ENCODE measurements at regions not wholly inside any gene's neighbourhood (a gene's known extent, or its start where the extent isn't known, plus 50 kb on each side); places are given as distances from the start of the nearest gene placed in this dataset.

GRCh38 chr5:54834121-54834842 lies 151.1 kb downstream of the ESM1 start:
- no peak for DNase-seq (ENCODE audit: low read depth)
- no peak for TF ChIP-seq CTCF (IDR thresholded peaks at IDR 0.05; ENCODE audit: insufficient read depth, low read depth, low read length)
- H3K4me3 ChIP-seq (ENCODE audit: low read depth, low read length): no peak overlapping the region

- no peak for DNase-seq (ENCODE audit: low read depth)
- no peak overlapping the region for H3K4me3 ChIP-seq (ENCODE audit: low read depth, low read length)
- no peak for TF ChIP-seq CTCF (IDR thresholded peaks at IDR 0.05; ENCODE audit: insufficient read depth, low read depth, low read length)
Measured at GRCh38 chr5:54833590-54833989, 151.8 kb downstream of the ESM1 start.

GRCh38 chr5:54832858-54833257 lies 152.5 kb downstream of the ESM1 start:
- TF ChIP-seq CTCF (IDR thresholded peaks at IDR 0.05; ENCODE audit: insufficient read depth, low read depth, low read length): no peak
- DNase-seq (ENCODE audit: low read depth): peak; percentile 59
- no peak overlapping the region for H3K4me3 ChIP-seq (ENCODE audit: low read depth, low read length)

GRCh38 chr5:54832045-54832444 lies 153.3 kb downstream of the ESM1 start:
- H3K4me3 ChIP-seq (ENCODE audit: low read depth, low read length): no peak overlapping the region
- no peak for TF ChIP-seq CTCF (IDR thresholded peaks at IDR 0.05; ENCODE audit: insufficient read depth, low read depth, low read length)
- peak; percentile 65 for DNase-seq (ENCODE audit: low read depth)

- no peak for DNase-seq (ENCODE audit: low read depth)
- no peak overlapping the region for H3K4me3 ChIP-seq (ENCODE audit: low read depth, low read length)
- no peak for TF ChIP-seq CTCF (IDR thresholded peaks at IDR 0.05; ENCODE audit: insufficient read depth, low read depth, low read length)
Measured at GRCh38 chr5:54831233-54831632, 154.2 kb downstream of the ESM1 start.

GRCh38 chr5:54829676-54830535 lies 155.5 kb downstream of the ESM1 start:
- H3K4me3 ChIP-seq (ENCODE audit: low read depth, low read length): no peak overlapping the region
- peak; percentile 60 for DNase-seq (ENCODE audit: low read depth)
- no peak for TF ChIP-seq CTCF (IDR thresholded peaks at IDR 0.05; ENCODE audit: insufficient read depth, low read depth, low read length)
